ENCODE measurements at regions not wholly inside any gene's neighbourhood (a gene's known extent, or its start where the extent isn't known, plus 50 kb on each side); places are given as distances from the start of the nearest gene placed in this dataset.

GRCh38 chr12:47610686-47611252 is 95.1 kb downstream of the RPAP3 start:
- Histone ChIP-seq H2AFZ (ENCODE audit: low read length) (no peak overlapping the region), H3K27ac (ENCODE audit: extremely low read length, insufficient read depth, low read length) (no peak overlapping the region), H4K20me1 (ENCODE audit: insufficient read depth, low read length) (no peaks in the 10 kb centered on the region), H3K79me2 (ENCODE audit: insufficient read depth, low read length) (no peaks in the 10 kb centered on the region), H3K9me3 (ENCODE audit: low read length) (peaks cover 41% of the 10 kb centered on the region), H3K4me2 (ENCODE audit: low read depth, low read length) (no peak overlapping the region), H3K27me3 (ENCODE audit: control insufficient read depth in 1 of 2, insufficient read depth in 2 of 2, low read length in 2 of 2) (no peaks in the 10 kb centered on the region), H3K36me3 (replicated peaks in 1 of 2; ENCODE audit: control insufficient read depth in 1 of 2, insufficient read depth in 2 of 2, low read length in 2 of 2) (no peaks in the 10 kb centered on the region), H3K4me1 (ENCODE audit: insufficient read depth, low read length) (no peaks in the 10 kb centered on the region), H3K9ac (ENCODE audit: insufficient read depth, low read depth, low read length) (no peak overlapping the region), H3K4me3 (replicated peaks in 1 of 3; ENCODE audit: insufficient read depth in 1 of 3, low read depth in 2 of 3, low read length in 3 of 3) (no peak overlapping the region)
- CTCF ChIA-PET (ENCODE audit: low intra/inter-chr PET ratio, low total read pairs): no interaction called here
- no TSS peak for BruUV-seq (replicated peaks)
- POLR2A ChIA-PET: no interaction called here
- no peak for FAIRE-seq
- no peak for DNase-seq (ENCODE audit: low spot score)
- intact Hi-C loops (cut with micrococcal nuclease; ENCODE audit: unreplicated experiment): no loop called here
- 0% methylated on average over 1 of the region's 1 CpG for WGBS (ENCODE audit: low lambda C conversion rate)
- TF ChIP-seq ZFYVE20 (CRISPR knock-in tag; IDR thresholded peaks at IDR 0.05; ENCODE audit: borderline replicate concordance, low read depth) (no peak), ZNF775 (CRISPR knock-in tag; IDR thresholded peaks at IDR 0.05; ENCODE audit: borderline replicate concordance) (no peak), ZNF891 (CRISPR knock-in tag; IDR thresholded peaks at IDR 0.05) (no peak), CEBPZ (IDR thresholded peaks at IDR 0.05; ENCODE audit: low read length) (no peak), ZBTB8A (CRISPR knock-in tag; IDR thresholded peaks at IDR 0.05; ENCODE audit: borderline replicate concordance, low read depth) (no peak), ZNF317 (CRISPR knock-in tag; IDR thresholded peaks at IDR 0.05) (no peak), ZNF605 (CRISPR knock-in tag; IDR thresholded peaks at IDR 0.05) (no peak), ZMAT5 (CRISPR knock-in tag; IDR thresholded peaks at IDR 0.05; ENCODE audit: borderline replicate concordance, low read depth) (no peak), KLF16 (CRISPR knock-in tag; IDR thresholded peaks at IDR 0.05) (no peak), SMARCC2 (IDR thresholded peaks at IDR 0.05) (no peak), ZKSCAN5 (CRISPR knock-in tag; IDR thresholded peaks at IDR 0.05) (no peak), ZFP36L1 (CRISPR knock-in tag; IDR thresholded peaks at IDR 0.05) (no peak), ZNF292 (CRISPR knock-in tag; IDR thresholded peaks at IDR 0.05; ENCODE audit: borderline replicate concordance, low read depth) (no peak), KLF15 (CRISPR knock-in tag; IDR thresholded peaks at IDR 0.05; ENCODE audit: borderline replicate concordance) (no peak), ATF7 (IDR thresholded peaks at IDR 0.05) (no peak), ATF7 (CRISPR knock-in tag; IDR thresholded peaks at IDR 0.05) (no peak), FOXM1 (CRISPR knock-in tag; IDR thresholded peaks at IDR 0.05) (no peak), ZNF543 (CRISPR knock-in tag; IDR thresholded peaks at IDR 0.05) (no peak), GLI4 (CRISPR knock-in tag; IDR thresholded peaks at IDR 0.05; ENCODE audit: borderline replicate concordance) (no peak), PCBP1 (IDR thresholded peaks at IDR 0.05; ENCODE audit: borderline replicate concordance, low read depth, low read length) (no peak)
- TF ChIP-seq, protein P1, sequence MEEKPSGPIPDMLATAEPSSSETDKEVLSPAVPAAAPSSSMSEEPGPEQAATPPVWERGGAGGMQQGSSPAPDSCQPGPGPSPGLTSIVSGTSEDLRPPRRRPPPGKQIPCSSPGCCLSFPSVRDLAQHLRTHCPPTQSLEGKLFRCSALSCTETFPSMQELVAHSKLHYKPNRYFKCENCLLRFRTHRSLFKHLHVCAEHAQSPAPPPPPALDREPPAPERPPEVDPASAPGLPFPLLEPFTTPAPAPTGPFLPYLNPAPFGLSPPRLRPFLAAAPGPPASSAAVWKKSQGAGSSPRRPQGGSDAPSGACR (CRISPR knock-in tag; IDR thresholded peaks at IDR 0.05): no peak
- ATAC-seq: no peak
- in situ Hi-C loops (cut with HindIII; ENCODE audit: extremely low pct_ligation_motif_present, low pct_unique_long_range_greater_than_20kb): no loop called here

Data from HepG2 (cell line).